ENCODE measurements at regions not wholly inside any gene's neighbourhood (a gene's known extent, or its start where the extent isn't known, plus 50 kb on each side); places are given as distances from the start of the nearest gene placed in this dataset.

GRCh38 chr5:93320920-93321445 is 260.0 kb downstream of the NR2F1-AS1 start:
- DNase-seq (ENCODE audit: extremely low read depth, low read depth), result no peak
- TF ChIP-seq CTCF (IDR thresholded peaks at IDR 0.05; ENCODE audit: low read depth, low read length), result no peak

GRCh38 chr5:93313672-93314071 is 267.3 kb downstream of the NR2F1-AS1 start:
- no peak for DNase-seq (ENCODE audit: extremely low read depth, low read depth)
- no peak for TF ChIP-seq CTCF (IDR thresholded peaks at IDR 0.05; ENCODE audit: low read depth, low read length)

- no peak for DNase-seq (ENCODE audit: extremely low read depth, low read depth)
These were observed 269.1 kb downstream of the NR2F1-AS1 start for GRCh38 chr5:93311881-93312280.

GRCh38 chr5:93307557-93307956 is 273.5 kb downstream of the NR2F1-AS1 start:
- no peak for TF ChIP-seq CTCF (IDR thresholded peaks at IDR 0.05; ENCODE audit: low read depth, low read length)
- peak; percentile 67 for DNase-seq (ENCODE audit: extremely low read depth, low read depth)

More at GRCh38 chr5:93311881-93312280, 269.1 kb downstream of the NR2F1-AS1 start:
- TF ChIP-seq CTCF (IDR thresholded peaks at IDR 0.05; ENCODE audit: low read depth, low read length), result no peak

- TF ChIP-seq CTCF (IDR thresholded peaks at IDR 0.05; ENCODE audit: low read depth, low read length), result no peak
These were observed 275.0 kb downstream of the NR2F1-AS1 start for GRCh38 chr5:93305984-93306383.

GRCh38 chr5:93304456-93305250 is 276.4 kb downstream of the NR2F1-AS1 start:
- DNase-seq (ENCODE audit: extremely low read depth, low read depth), result no peak
- TF ChIP-seq CTCF (IDR thresholded peaks at IDR 0.05; ENCODE audit: low read depth, low read length), result no peak

More at GRCh38 chr5:93305984-93306383, 275.0 kb downstream of the NR2F1-AS1 start:
- no peak for DNase-seq (ENCODE audit: extremely low read depth, low read depth)

- DNase-seq (ENCODE audit: extremely low read depth, low read depth), result no peak
- no peak for TF ChIP-seq CTCF (IDR thresholded peaks at IDR 0.05; ENCODE audit: low read depth, low read length)
These were observed 277.7 kb downstream of the NR2F1-AS1 start for GRCh38 chr5:93303291-93303691.
